CD4-positive, alpha-beta T cell (primary cell): ENCODE measurements at regions not wholly inside any gene's neighbourhood (a gene's known extent, or its start where the extent isn't known, plus 50 kb on each side); places are given as distances from the start of the nearest gene placed in this dataset.

Source experiments
- ATAC-seq: fragments of 200-7000 bp; cut with Tn5 transposase; one replicate; pipeline ENCODE4 v1.10.0; 2022; ENCODE audit warnings: mild to moderate bottlenecking; ENCODE audit not compliant: poor library complexity
- CTCF ChIA-PET: fragments of 350-600 bp; sonication (Branson Sonifier 250); formaldehyde crosslinking; loops from one replicate; lab custom pipeline; 2021; ENCODE audit warnings: antibody characterized with exemption, inconsistent platforms; lab: Charles Lee
- POLR2A ChIA-PET: fragments of 350-600 bp; sonication (Branson Sonifier 250); formaldehyde crosslinking; loops from one replicate; lab custom pipeline; 2021; ENCODE audit warnings: antibody characterized with exemption, inconsistent platforms; lab: Charles Lee
- DNase-seq, 14 experiments: peaks; one replicate each; pipeline ENCODE4 v3.0.0-alpha.2; 2013 to 2020; ENCODE audit warnings: mixed read lengths in 2 of 14
- H3K27ac ChIP-seq, 2 donors: one replicate each; pipeline versions ENCODE4 v1.5.1 to v1.7.0; 2013; ENCODE audit warnings: low read length in 2 of 2, low read depth in 1 of 2, mild to moderate bottlenecking in 1 of 2
- H3K27me3 ChIP-seq, 2 experiments: 1 replicate in 1 of 2; 2 replicates in 1 of 2; pipeline versions ENCODE4 v1.6.1 to v1.7.0; 2013; ENCODE audit warnings: low read length in 2 of 2, control low read depth in 1 of 2, mild to moderate bottlenecking in 1 of 2, moderate library complexity in 1 of 2; ENCODE audit not compliant: insufficient read depth in 2 of 2, control insufficient read depth in 1 of 2
- H3K36me3 ChIP-seq: one replicate; pipeline ENCODE4 v1.6.1; 2013; ENCODE audit warnings: low read length, control low read depth; ENCODE audit not compliant: insufficient read depth
- H3K4me1 ChIP-seq: one replicate; pipeline ENCODE4 v1.6.1; 2013; ENCODE audit warnings: low read length, control low read depth; ENCODE audit not compliant: insufficient read depth
- H3K4me3 ChIP-seq: one replicate; pipeline ENCODE4 v1.5.1; 2013; ENCODE audit warnings: mild to moderate bottlenecking, low read length, moderate library complexity
- H3K9me3 ChIP-seq, 2 experiments: 1 replicate in 1 of 2; 2 replicates in 1 of 2; pipeline versions ENCODE4 v1.6.1 to v1.7.0; 2013; ENCODE audit warnings: low read length in 2 of 2, mild to moderate bottlenecking in 2 of 2, control low read depth in 1 of 2, moderate library complexity in 1 of 2; ENCODE audit not compliant: control insufficient read depth in 1 of 2, insufficient read depth in 1 of 2
- H3K27ac Mint-ChIP-seq: one replicate; pipeline ENCODE4 v1.8.0; 2020; ENCODE audit warnings: mixed read lengths
- H3K27me3 Mint-ChIP-seq: one replicate; pipeline ENCODE4 v1.8.0; 2021; ENCODE audit warnings: mixed read lengths
- H3K36me3 Mint-ChIP-seq: one replicate; pipeline ENCODE4 v1.8.0; 2021; ENCODE audit warnings: low read depth, mixed read lengths
- H3K4me1 Mint-ChIP-seq: one replicate; pipeline ENCODE4 v1.8.0; 2021; ENCODE audit warnings: low read depth, mixed read lengths
- H3K4me3 Mint-ChIP-seq: one replicate; pipeline ENCODE4 v1.8.0; 2020; ENCODE audit warnings: mild to moderate bottlenecking, mixed read lengths
- H3K9me3 Mint-ChIP-seq: one replicate; pipeline ENCODE4 v1.8.0; 2020; ENCODE audit warnings: mixed read lengths
- intact Hi-C, 2 experiments: fragments of 100-400 bp; cut with DNase I in 1 of 2; cut with micrococcal nuclease in 1 of 2; formaldehyde crosslinking; loops; one replicate each; pipeline versions ENCODE4 v1.15.1 to v1.9.0; 2023 to 2025; cut with DNase I, micrococcal nuclease
- TF ChIP-seq, protein P1 (sequence below): fragments of 200-600 bp; IDR thresholded peaks from one replicate; pipeline ENCODE4 v1.8.0; 2022; ENCODE audit warnings: antibody characterized with exemption, mild to moderate bottlenecking

- DNase-seq (no peak), ATAC-seq (no peak)
- Mint-ChIP-seq H3K36me3 (no peaks in the 10 kb centered on the region), H3K27me3 (no peaks in the 10 kb centered on the region), H3K9me3 (peaks cover 7% of the 10 kb centered on the region), H3K4me1 (no peaks in the 10 kb centered on the region), H3K4me3 (no peak overlapping the region), H3K27ac (no peak overlapping the region)
- Histone ChIP-seq H3K4me3 (no peak overlapping the region), H3K27me3 (no peaks in the 10 kb centered on the region), H3K9me3 (no peaks in the 10 kb centered on the region), H3K27ac (no peak overlapping the region), H3K36me3 (no peaks in the 10 kb centered on the region), H3K4me1 (no peaks in the 10 kb centered on the region)
- ChIA-PET CTCF (no interaction called here), POLR2A (no interaction called here)
- intact Hi-C loops = no loop called here
- TF ChIP-seq, protein P1, sequence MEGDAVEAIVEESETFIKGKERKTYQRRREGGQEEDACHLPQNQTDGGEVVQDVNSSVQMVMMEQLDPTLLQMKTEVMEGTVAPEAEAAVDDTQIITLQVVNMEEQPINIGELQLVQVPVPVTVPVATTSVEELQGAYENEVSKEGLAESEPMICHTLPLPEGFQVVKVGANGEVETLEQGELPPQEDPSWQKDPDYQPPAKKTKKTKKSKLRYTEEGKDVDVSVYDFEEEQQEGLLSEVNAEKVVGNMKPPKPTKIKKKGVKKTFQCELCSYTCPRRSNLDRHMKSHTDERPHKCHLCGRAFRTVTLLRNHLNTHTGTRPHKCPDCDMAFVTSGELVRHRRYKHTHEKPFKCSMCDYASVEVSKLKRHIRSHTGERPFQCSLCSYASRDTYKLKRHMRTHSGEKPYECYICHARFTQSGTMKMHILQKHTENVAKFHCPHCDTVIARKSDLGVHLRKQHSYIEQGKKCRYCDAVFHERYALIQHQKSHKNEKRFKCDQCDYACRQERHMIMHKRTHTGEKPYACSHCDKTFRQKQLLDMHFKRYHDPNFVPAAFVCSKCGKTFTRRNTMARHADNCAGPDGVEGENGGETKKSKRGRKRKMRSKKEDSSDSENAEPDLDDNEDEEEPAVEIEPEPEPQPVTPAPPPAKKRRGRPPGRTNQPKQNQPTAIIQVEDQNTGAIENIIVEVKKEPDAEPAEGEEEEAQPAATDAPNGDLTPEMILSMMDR = no peak
Measured at GRCh38 chr10:128596906-128597305, 470.7 kb upstream of the MKI67 start.

DNA sequence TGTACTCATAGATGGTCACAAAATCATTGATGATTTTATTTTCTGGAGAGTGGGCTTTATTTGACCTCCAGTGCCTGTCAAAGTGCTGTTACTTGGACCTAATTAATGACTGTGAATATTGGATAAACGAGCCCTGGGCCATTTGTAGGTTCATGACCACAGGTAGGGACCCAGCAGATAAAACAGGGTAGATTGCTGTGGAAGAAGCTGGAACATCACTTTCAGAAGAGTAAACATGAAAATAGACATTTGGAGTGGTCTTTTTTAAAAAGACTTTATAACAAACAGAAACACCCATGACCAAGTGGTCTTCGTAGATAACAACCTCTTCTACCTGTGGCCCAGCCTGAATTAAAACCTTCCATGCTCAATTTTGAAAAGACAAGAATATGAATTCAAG lies 472.8 kb upstream of the MKI67 start:
- CTCF ChIA-PET = no interaction called here

DNA sequence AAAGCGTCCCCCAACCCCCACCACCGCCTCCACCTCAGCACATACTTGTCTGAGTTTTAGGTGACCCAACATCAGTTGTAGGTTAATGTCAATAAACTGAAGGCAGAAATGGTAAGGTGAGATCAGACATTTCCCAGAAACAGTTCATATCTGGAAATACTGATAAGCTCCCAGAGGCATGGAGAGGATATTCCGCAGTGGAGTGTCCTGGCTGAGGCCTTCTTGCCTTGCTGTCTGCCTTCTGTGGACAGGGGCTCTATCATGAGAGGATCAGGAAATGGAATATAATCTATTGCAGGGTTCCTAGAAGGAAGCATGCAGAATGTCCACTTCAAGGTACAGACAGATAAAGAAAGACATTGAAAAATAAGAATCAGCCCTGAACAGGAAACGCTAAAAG lies 473.3 kb upstream of the MKI67 start:
- intact Hi-C loops = no loop called here
- H3K27me3 ChIP-seq = no peaks in the 10 kb centered on the region
- DNase-seq = no peak
- Mint-ChIP-seq H3K4me1 (no peaks in the 10 kb centered on the region), H3K27me3 (peaks cover 5% of the 10 kb centered on the region), H3K27ac (no peak overlapping the region), H3K9me3 (peaks cover 7% of the 10 kb centered on the region), H3K4me3 (no peak overlapping the region), H3K36me3 (no peaks in the 10 kb centered on the region)
- POLR2A ChIA-PET = no interaction called here
- H3K4me1 ChIP-seq = no peaks in the 10 kb centered on the region
- no peaks in the 10 kb centered on the region for H3K36me3 ChIP-seq
- H3K4me3 ChIP-seq = no peak overlapping the region
- CTCF ChIA-PET = no interaction called here
- H3K9me3 ChIP-seq = no peaks in the 10 kb centered on the region
- TF ChIP-seq, protein P1 = no peak
- no peak for ATAC-seq
- H3K27ac ChIP-seq = no peak overlapping the region

More for the DNA sequence above, 472.8 kb upstream of the MKI67 start:
- Mint-ChIP-seq H3K4me1 (no peaks in the 10 kb centered on the region), H3K4me3 (no peak overlapping the region), H3K36me3 (no peaks in the 10 kb centered on the region), H3K27me3 (peaks cover 5% of the 10 kb centered on the region), H3K27ac (no peak overlapping the region), H3K9me3 (peaks cover 7% of the 10 kb centered on the region)
- DNase-seq (no peak), ATAC-seq (no peak)
- no peaks in the 10 kb centered on the region for H3K36me3 ChIP-seq
- H3K4me3 ChIP-seq = no peak overlapping the region
- no peak overlapping the region for H3K27ac ChIP-seq
- TF ChIP-seq, protein P1 = no peak
- intact Hi-C loops = no loop called here
- POLR2A ChIA-PET = no interaction called here
- H3K27me3 ChIP-seq = no peaks in the 10 kb centered on the region
- no peaks in the 10 kb centered on the region for H3K9me3 ChIP-seq
- H3K4me1 ChIP-seq = no peaks in the 10 kb centered on the region
